GM21381 (cell line): ENCODE measurements at regions not wholly inside any gene's neighbourhood (a gene's known extent, or its start where the extent isn't known, plus 50 kb on each side); places are given as distances from the start of the nearest gene placed in this dataset.
"Not testable (repeated sequence)": the region's sequence is repeated elsewhere in the genome, so short reads cannot be mapped to it uniquely, and the experiment has no call there.

Source experiments
- ATAC-seq: cut with Tn5 transposase; IDR thresholded peaks from one replicate; pipeline ENCODE4 v1.9.1; 2021; ENCODE audit warnings: mild to moderate bottlenecking, moderate library complexity; ENCODE audit not compliant: unreplicated experiment

DNA sequence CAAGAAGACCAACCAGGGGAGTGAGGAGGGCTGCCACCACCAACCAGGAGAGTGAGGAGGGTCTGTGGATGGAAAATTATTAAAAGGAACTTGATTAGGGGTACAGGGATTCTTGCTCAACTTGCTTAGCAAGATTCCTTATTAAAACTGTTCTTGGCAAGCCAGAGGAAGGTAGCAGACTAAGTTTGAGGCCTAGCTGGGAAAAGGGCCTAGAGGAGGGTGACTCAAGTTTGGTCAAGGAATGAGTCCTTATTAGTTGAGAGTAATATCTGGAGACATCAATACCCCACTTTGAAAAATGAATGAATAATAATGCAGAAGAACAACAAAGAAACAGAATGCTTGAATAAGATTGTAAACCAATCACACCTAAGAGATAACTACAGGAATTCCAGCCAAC is 612.4 kb upstream of the ZFP42 start:
- no peak for ATAC-seq

DNA sequence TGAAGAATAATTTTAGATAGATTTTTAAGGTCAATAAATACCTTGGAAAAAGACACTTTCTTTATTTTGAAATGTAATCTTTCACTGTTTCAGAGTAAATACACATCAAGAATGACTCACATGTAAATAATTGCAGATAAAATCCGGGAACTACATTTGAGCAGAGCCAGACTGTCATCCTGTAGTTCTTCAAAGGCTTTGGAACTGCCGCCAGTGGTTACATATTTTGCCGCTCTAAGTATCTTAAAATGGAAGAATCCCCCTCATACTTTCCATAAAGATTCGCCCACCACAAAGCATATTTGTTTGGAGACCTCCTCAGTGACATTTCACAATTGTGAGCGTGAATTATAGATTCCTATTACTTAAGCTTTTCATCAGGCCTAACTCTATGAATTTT is 607.8 kb upstream of the ZFP42 start:
- no peak for ATAC-seq

DNA sequence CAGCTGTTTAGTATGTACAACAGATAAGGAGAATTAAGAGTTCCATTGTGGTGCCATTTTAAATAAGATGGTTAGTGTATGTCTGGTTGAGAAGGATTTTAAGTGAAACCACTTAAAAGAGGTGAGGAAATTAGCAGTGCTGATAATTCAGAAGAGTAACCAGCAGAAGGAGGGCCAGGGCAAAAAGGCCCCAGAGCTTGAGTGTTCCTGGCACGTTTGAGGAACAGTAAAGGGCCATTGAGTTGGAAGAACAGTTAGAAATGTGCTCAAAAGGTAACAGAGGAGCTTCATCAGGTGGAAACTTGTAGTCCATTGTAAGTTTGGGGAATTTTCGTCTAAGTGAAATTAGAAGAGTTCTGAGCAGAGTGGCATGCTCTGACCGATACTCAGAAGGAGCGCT is 606.2 kb upstream of the ZFP42 start:
- no peak for ATAC-seq

DNA sequence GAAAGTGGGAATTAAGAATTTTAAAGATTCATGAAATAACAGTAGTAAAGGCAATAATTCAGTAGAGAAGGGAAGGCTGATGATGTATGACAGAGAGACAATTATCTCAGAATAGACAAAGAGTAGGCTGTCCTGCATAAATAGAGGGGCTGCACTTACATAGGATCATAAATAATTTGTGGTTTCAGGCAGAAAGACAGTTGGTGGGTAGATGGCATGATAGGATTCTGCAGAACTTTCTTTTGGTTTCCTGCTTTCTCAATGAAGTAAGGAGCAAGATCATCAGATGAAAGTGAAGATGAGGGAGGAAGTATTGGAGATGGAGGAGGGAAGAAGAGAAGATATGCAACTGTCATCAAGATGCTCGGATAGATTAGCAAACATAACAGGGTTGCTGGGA is 604.9 kb upstream of the ZFP42 start:
- no peak for ATAC-seq

DNA sequence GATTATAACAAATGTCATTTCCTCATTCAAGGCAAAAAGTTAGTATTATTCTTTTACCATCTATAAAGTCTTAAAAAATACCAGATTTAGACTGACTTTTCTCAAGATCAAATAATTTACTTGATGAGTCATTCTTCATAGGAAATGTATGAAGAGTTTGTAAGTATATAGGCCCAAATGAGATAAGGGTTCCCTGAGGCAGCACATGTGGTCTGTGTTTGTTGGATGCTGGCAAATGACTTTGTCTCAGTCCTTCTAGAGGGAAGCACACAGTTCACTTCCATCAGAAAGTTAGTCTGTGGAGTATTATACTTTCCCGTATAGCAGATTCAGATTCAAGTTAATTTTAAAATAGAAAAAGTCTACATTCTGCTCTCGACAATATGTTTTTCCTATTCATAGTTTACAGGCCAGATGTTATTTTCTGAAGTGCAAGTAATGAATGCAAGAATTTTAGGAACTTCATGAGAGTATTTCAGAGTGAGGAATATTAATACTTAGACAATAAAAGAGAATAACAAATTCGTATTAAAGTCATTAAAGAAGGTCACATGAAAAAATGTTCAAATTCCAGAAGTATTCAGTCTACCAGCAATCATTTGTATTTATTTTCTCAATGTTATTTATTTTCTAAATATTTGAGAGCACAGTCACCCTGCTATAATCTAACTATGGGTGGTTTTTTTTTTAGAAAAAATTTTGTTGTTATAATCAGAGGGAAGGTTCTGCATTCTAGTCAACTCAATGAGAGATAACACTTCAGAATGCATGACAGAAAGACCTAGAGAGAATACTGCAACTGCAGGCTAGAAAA is 601.8 kb upstream of the ZFP42 start:
- ATAC-seq: no peak

DNA sequence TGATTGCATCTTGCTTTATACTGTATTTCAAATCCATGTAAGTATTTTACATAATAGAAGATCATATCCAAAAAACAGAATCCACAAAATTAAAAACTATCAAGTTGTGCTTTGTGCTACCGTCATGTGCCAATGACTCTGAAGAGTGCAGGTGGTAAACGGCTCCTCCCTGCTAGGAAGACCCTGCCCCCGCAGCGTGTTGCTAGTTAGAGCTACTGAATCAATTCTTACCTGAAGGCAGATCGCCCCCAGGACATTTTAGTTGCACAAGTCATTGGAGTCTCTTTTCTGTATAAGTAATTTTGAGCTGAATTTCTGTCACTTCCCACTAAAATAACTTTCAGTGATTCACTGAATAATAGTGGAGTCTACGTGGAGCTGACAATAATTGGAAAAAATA is 599.5 kb upstream of the ZFP42 start:
- ATAC-seq: no peak

DNA sequence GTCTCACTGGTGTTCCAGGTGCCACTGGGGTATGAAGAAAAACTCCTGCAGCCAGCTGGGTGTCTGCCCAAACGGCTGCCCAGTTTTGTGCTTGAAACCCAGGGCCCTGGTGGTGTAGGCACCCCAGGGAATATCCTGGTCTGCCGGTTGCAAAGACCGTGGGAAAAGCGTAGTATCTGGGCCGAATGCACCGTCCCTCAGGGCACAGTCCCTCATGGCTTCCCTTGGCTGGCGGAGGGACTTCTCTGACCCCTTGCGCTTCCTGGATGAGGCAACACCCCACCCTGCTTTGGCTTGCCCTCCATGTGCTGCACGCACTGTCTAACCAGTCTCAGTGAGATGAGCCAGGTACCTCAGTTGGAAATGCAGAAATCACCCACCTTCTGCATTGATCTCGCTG is 587.1 kb upstream of the ZFP42 start:
- not testable (repeated sequence) for ATAC-seq

DNA sequence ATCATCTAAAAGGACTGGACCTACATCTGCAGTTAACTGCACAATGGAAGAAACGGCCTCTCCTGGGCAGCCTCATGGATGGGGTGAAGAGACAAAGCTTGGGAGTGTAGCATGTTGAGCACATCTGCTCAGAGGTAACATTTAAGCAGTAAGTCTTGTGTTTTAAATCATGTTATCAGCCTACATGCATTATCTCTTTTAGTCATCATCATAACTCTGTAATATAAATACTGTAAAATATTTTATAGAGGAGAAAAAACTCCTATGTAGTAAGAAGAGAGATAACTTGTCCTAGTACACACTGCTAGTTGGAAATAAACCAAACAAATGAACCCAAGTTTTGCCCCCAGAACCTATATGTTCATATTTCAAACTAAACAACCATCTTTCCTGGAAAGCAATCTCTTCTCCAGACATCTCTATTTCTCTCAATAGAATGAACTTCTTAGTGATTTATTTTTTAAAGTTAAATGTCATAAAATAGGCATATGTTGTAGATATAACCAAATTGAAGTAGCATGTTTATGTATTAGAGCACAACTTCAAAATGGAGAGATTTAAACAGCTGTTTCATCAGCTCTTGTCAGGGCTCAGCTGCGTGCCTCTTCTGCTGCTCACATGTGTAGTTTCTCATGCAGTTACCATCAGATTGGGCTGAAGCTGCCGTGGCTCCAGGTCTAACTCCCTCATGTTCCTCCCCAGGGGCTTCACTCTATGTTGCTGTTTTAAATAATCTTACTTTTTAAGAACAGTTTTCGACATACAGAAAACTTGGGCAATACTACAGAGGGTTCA is 581.8 kb upstream of the ZFP42 start:
- ATAC-seq: no peak

DNA sequence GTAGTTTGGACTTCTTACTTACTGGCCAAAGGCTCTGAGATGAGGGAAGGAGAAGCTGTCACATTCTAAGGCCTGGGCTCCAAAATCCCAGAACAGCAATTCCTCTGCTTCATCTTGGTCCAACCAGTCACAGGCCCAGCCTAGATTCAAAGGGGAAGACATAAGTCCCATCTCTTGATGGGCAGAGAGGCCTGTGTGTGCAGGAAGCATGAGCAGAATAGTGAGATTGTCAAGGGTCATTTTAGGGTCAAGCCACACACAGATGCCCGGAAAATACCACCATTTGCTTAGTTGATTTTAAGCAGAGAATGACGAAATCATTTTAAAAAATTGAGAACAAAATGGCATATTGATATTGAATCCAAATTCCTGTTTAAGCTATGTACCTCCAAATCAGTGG is 580.9 kb upstream of the ZFP42 start:
- no peak for ATAC-seq

DNA sequence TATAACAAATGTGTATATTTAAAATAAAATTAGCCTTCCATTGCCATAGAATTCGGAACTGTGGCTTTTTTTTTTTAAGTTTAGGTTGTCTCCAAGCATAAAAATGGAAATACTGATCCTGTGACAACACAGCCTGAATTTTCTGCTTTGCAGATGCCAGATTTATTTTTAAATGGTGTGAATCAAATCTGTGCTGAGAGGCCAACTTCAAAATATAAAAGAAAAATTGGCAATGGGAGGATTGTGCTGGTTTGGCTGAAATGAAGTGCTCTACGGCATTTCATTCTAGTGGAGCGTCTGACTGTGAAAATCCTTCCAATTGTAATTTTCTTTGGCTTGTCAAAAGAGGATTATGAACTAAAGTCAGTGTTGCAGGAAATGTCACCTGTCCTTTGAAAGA is 580.3 kb upstream of the ZFP42 start:
- no peak for ATAC-seq

DNA sequence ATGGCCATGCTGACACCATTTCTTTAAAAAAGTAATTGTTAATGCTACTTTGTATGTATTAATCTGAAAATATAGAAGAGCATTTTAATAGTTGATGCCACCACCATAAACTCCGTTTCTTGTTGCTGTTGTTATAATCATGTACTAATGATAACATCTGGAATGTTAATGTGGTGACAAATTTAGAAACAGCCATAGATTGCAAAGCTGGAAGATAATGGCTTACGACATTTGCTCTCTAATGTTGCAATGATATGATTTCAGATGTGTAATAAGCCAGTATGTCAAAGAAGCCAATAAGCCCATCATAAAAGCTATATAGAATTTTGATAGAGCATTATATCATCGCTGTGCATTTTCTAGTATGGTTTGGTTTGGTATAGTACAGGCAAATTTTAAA is 579.4 kb upstream of the ZFP42 start:
- ATAC-seq: no peak

DNA sequence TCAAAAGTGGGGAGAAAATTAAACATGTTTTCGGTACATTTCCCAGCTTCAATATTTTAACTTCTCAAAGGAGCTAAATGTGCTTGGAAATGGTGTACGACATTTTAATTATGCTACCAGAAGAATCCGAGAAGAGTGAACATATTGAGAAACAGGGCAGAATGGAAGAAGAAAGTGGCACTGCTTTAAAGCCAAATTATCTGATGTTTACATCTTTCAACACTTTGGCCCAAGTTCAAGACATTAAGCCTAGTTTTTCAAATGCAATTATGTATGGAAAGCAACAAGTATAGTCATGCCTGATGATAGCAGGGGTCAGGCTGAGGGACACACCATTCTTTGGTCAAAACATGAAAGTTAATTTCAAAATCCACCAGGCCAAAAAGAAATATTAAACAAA is 577.9 kb upstream of the ZFP42 start:
- ATAC-seq: no peak

DNA sequence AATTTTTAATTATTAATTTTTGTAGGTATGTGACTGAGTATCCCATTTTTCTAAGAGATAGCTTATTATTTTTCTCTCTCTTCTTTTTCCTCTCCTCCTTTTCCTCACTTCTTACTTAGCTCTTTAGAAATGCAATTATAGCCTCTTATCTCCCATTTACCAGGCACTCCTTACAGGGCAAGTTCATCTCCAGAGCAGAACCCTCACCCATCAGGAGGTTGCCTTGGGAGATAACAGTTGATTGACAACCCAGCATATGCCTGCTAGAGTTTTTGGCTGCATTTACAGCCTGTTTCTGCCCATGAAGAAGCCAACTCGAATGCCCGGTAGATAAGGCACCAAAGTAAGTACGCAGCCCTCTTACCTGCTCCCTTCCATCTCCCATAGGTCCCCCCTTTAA is 572.9 kb upstream of the ZFP42 start:
- ATAC-seq: no peak

DNA sequence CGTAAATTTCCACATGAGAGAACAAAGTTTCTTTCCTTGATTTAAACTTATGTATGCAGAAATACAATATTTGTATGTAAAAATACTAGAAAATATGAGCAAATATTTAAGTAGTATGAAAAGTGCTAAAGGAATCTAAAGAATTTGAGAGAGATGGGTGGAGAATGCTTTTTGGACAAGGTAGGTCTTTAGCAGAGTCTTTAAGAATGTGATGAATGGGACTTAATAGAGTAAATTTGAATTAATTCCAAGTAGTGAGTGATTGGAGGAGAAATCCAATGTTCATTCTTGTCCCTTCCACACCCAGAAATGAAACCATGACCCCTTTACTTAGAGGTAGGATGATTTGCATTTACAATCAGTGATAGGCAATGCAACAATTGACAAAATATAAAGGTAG is 570.9 kb upstream of the ZFP42 start:
- no peak for ATAC-seq

DNA sequence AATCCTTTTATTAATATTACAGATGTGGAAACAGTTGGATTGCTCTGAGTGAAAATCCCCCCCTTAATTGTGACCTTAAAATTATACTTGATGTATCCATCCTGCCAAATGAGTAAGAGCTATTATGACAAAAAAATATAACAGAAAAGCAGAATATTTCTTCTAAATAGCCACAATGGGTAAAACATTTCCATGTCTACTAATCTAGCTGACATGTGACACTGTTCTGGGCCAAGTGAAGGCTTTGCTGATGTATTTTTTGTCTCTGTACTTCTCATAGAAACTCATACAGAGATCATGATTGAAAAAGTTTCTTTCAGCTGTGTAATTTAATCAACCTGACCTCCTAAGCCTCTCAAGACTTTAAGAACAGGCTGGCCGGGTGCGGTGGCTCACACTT is 569.1 kb upstream of the ZFP42 start:
- ATAC-seq: no peak

DNA sequence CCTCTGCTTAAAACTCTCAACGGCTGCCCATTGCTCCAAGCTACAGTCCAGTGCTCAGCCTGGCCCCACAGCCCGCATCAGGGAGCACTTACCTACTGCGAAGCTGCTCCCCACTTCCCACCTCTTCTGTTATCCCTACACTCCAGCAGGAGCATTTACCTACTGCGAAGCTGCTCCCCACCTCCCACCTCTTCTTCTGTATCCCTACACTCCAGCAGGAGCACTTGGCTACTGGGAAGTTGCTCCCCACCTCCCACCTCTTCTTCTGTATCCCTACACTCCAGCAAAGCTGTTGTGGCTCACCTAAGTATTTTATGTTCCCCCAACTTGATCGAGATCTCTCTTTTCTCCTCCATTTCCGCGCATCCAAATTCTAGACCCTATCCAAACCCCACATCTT is 563.3 kb upstream of the ZFP42 start:
- no peak for ATAC-seq

DNA sequence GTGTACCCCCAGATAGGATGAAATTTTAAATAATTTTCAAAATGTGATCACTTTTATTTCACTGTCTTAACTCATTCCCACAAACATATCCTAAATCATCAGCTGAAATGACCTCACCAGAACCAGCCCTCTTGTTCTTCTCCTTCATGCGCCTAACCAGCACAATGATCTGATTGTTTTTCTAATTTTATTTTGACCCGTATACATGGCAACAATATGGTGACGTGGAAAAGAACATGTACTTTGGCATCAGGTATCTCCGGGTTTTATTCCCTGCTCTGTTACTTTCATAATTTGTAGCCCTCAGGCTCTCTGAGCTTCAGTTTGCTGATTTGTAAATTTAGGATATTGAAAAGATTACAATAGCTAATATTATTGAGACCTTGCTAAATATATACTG is 562.4 kb upstream of the ZFP42 start:
- ATAC-seq: no peak

DNA sequence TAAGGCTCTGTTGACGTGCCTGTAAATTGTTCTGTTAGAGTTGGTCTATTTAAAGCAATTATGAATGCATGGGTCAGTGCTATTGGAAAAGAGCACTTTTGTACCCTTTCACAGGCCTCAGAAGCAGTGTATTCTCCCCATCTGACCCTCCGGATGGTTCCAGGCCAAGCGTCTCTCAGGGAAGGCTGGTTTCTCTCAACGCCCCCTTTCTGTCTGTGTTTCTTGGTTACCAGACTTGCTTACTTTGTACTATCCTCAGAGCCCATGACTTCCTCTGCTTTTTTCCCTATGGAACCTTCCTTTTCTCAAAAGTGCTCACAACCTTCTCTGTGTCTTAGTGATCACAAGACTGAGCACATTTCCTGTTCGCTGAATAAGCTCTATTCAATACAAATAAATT is 559.3 kb upstream of the ZFP42 start:
- ATAC-seq: no peak

DNA sequence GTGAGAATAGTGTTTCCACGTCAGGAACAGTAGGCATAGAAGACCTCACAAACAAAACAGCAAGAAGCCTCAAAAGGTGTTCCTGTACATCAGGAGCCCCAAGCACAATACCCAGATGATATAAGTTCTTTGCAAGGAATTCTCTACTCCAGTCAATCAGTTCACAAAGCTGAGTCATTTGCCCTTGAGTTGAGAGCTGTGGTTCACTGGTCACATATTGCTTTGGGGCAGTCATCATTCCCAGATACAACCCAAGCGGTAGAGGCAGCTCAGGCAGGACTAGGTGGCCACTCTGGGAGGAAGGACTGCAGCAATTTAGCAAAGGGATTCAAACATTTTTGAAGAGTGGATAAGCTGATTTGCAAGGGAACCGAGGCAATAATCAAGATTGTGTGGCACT is 551.5 kb upstream of the ZFP42 start:
- no peak for ATAC-seq

DNA sequence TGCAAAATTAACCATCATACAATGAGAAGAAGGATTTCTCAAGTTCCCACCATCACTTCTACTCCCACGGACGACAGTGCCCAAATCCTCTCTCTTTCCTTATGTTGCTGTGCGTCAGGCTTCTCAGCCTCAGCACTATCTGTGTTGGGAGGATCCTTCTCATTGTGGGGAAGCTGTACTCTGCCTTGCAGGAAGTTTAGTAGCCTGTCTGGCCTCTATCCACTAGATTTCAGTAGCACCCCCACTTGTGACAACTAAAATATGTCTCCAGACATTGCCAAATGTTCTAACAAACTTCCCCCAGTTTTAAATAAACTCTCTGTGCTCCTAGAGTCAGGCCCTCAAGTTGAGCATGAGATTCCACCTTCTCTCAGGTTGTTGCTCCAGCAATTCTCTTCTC is 545.9 kb upstream of the ZFP42 start:
- ATAC-seq: no peak

DNA sequence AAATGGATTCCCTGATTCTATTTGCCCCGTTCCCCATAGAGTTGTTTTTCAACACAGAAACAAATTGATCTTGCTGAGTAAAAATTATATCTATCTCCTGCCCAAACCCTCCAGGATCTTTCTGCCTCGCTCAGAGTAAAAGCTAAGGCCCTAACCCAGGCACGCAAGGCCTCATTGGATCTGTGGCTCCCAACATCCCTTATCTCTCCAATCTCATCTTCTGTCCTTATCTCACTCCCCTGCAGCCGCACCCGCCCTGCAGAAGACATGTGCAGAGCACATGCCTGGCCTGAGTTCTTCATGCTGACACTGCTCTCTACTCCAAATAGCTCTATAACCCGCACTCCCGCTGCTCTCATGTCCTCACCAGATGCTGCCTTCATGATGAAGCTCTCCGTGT is 543.8 kb upstream of the ZFP42 start:
- no peak for ATAC-seq

DNA sequence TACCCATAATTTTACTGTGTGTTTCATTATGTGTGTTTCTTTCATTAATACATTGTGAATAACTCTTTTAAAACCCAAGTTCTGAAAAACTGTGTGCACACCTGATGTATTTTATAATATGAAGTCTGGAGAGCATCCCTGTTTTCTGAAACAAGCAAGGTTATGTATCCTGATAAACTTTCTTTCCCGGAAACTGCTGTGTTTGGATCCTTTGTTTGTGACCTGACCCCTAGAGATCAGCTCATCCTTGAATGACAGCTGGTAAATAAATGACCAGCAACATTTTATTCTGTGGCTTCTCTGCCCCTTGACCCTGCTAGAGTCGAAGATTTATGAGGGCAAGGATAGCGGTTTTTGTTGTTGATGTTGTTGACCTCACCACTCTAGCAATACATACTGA is 535.6 kb upstream of the ZFP42 start:
- no peak for ATAC-seq

DNA sequence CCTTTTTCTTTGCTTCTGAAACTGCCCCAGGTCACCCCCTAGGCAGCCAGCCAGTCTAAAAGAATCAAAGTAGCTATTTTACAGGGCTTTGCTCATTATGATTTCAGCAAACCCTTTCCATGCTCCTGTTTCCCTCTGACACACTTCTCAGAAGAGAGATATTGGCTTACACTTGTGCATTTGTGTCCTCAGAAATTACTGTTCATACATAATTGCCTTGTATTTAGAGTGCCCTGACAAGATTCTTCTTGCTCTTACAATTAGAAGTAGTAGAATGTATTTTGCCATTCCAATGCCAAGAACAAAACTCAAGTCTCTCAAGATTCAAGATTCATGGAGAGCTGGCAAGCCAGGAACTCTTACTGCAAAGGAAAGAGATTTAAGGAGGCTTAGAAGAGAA is 531.0 kb upstream of the ZFP42 start:
- ATAC-seq: no peak
